PFSK-1 (cell line): ENCODE measurements at regions not wholly inside any gene's neighbourhood (a gene's known extent, or its start where the extent isn't known, plus 50 kb on each side); places are given as distances from the start of the nearest gene placed in this dataset.

Source experiments
- FOXP2 ChIP-seq: optimal IDR thresholded peaks from 2 replicates; pipeline ENCODE3; 2011; ENCODE audit warnings: borderline replicate concordance, control low read depth, inconsistent platforms; ENCODE audit not compliant: insufficient read depth; ENCODE audit errors: extremely low read length, extremely low read depth
- POLR2AphosphoS5 ChIP-seq: IDR thresholded peaks from 2 replicates; pipeline ENCODE4 v1.6.1; 2012; ENCODE audit warnings: low read depth, mild to moderate bottlenecking, control low read depth, low read length, moderate library complexity
- REST ChIP-seq, 2 experiments: IDR thresholded peaks; 2 replicates each; pipeline versions ENCODE4 v1.6.1 to v1.8.0; 2011 to 2012; ENCODE audit warnings: low read depth in 2 of 2, low read length in 2 of 2, control low read depth in 1 of 2, inconsistent platforms in 1 of 2, mild to moderate bottlenecking in 1 of 2, moderate library complexity in 1 of 2; ENCODE audit not compliant: insufficient read depth in 1 of 2
- SIN3A ChIP-seq: IDR thresholded peaks from 2 replicates; pipeline ENCODE4 v1.6.1; 2012; ENCODE audit warnings: mild to moderate bottlenecking, low read length, moderate library complexity, borderline replicate concordance; ENCODE audit not compliant: insufficient read depth
- TAF1 ChIP-seq: IDR thresholded peaks from 2 replicates; pipeline ENCODE4 v1.6.1; 2012; ENCODE audit warnings: low read length, control low read depth, borderline replicate concordance; ENCODE audit not compliant: insufficient read depth

- TF ChIP-seq SIN3A: no peak
- TF ChIP-seq REST (IDR thresholded peaks at IDR 0.05; ENCODE audit: insufficient read depth in 1 of 2, low read depth in 2 of 2, low read length in 2 of 2): no peak
- no peak for TF ChIP-seq POLR2AphosphoS5
- TF ChIP-seq FOXP2: no peak
- no peak for TF ChIP-seq TAF1
These were observed 98.0 kb upstream of the GPR26 start for GRCh38 chr10:123567984-123568739.

- no peak for TF ChIP-seq SIN3A
- no peak for TF ChIP-seq REST (IDR thresholded peaks at IDR 0.05; ENCODE audit: insufficient read depth in 1 of 2, low read depth in 2 of 2, low read length in 2 of 2)
- no peak for TF ChIP-seq FOXP2
- TF ChIP-seq TAF1: no peak
- TF ChIP-seq POLR2AphosphoS5: no peak
These were observed 97.4 kb upstream of the GPR26 start for GRCh38 chr10:123568751-123569150.

GRCh38 chr10:123569436-123570035 lies 96.6 kb upstream of the GPR26 start:
- TF ChIP-seq REST (IDR thresholded peaks at IDR 0.05; ENCODE audit: insufficient read depth in 1 of 2, low read depth in 2 of 2, low read length in 2 of 2) (no peak), SIN3A (no peak), TAF1 (no peak), POLR2AphosphoS5 (no peak), FOXP2 (no peak)

GRCh38 chr10:123570051-123570897 lies 95.9 kb upstream of the GPR26 start:
- TF ChIP-seq FOXP2: no peak
- TF ChIP-seq POLR2AphosphoS5: no peak
- no peak for TF ChIP-seq SIN3A
- no peak for TF ChIP-seq REST (IDR thresholded peaks at IDR 0.05; ENCODE audit: insufficient read depth in 1 of 2, low read depth in 2 of 2, low read length in 2 of 2)
- TF ChIP-seq TAF1: no peak
